Fibroblast of lung (primary cell): ENCODE measurements at regions not wholly inside any gene's neighbourhood (a gene's known extent, or its start where the extent isn't known, plus 50 kb on each side); places are given as distances from the start of the nearest gene placed in this dataset.

Experiments used
- DNase-seq, 2 donors: peaks; one replicate each; pipeline versions ENCODE4 v3.0.0 to v3.0.0-alpha.2; 2010; ENCODE audit warnings: low read depth in 2 of 2
- H2AFZ ChIP-seq: 2 replicates; pipeline ENCODE4 v1.5.1; 2012; ENCODE audit warnings: low read length, control low read depth, inconsistent platforms
- H3K27ac ChIP-seq: 2 replicates; pipeline ENCODE4 v1.5.1; 2011; ENCODE audit warnings: low read length, control low read depth; ENCODE audit not compliant: insufficient read depth
- H3K27me3 ChIP-seq: 2 replicates; pipeline ENCODE4 v1.5.1; 2011; ENCODE audit warnings: mild to moderate bottlenecking, low read length; ENCODE audit not compliant: control insufficient read depth, insufficient read depth
- H3K36me3 ChIP-seq: 2 replicates; pipeline ENCODE4 v1.5.1; 2011; ENCODE audit warnings: low read length; ENCODE audit not compliant: control insufficient read depth, insufficient read depth
- H3K4me1 ChIP-seq: 2 replicates; pipeline ENCODE4 v1.5.1; 2011; ENCODE audit warnings: low read length; ENCODE audit not compliant: control insufficient read depth, insufficient read depth; ENCODE audit errors: extremely low read depth
- H3K4me2 ChIP-seq: 2 replicates; pipeline ENCODE4 v1.5.1; 2011; ENCODE audit warnings: low read length, control low read depth; ENCODE audit not compliant: insufficient read depth; ENCODE audit errors: extremely low read depth
- H3K4me3 ChIP-seq, 4 experiments: fragments of 200-600 bp in 1 of 4; sonication (generic) in 1 of 4; replicated peaks in 1 of 4; 2 replicates each; pipeline ENCODE4 v1.5.1; 2011 to 2016; ENCODE audit warnings: low read length in 4 of 4, low read depth in 3 of 4, mild to moderate bottlenecking in 3 of 4, control low read depth in 2 of 4, inconsistent platforms in 1 of 4, mixed read lengths in 1 of 4; ENCODE audit not compliant: insufficient read depth in 1 of 4; ENCODE audit errors: control extremely low read depth in 1 of 4
- H3K79me2 ChIP-seq: 2 replicates; pipeline ENCODE4 v1.5.1; 2012; ENCODE audit warnings: mild to moderate bottlenecking, low read length, inconsistent platforms; ENCODE audit not compliant: control insufficient read depth, insufficient read depth
- H3K9ac ChIP-seq: 2 replicates; pipeline ENCODE4 v1.5.1; 2011; ENCODE audit warnings: mild to moderate bottlenecking, low read length, control low read depth; ENCODE audit not compliant: insufficient read depth
- H3K9me3 ChIP-seq: 2 replicates; pipeline ENCODE4 v1.5.1; 2012; ENCODE audit warnings: low read depth, low read length; ENCODE audit not compliant: control insufficient read depth, insufficient read depth
- H4K20me1 ChIP-seq: 2 replicates; pipeline ENCODE4 v1.5.1; 2011; ENCODE audit warnings: low read length; ENCODE audit not compliant: control insufficient read depth, insufficient read depth; ENCODE audit errors: extremely low read depth
- CTCF ChIP-seq, 2 donors: IDR thresholded peaks in 1 of 2; conservative IDR thresholded peaks in 1 of 2; 1 replicate in 1 of 2; 2 replicates in 1 of 2; pipeline ENCODE4 v1.5.1; 2011 to 2012; ENCODE audit warnings: low read length in 2 of 2, control low read depth in 1 of 2, inconsistent platforms in 1 of 2, low read depth in 1 of 2, mild to moderate bottlenecking in 1 of 2
- EZH2 ChIP-seq: IDR thresholded peaks from 2 replicates; pipeline ENCODE4 v1.5.1; 2012; ENCODE audit warnings: low read length, control low read depth, mild to moderate bottlenecking; ENCODE audit errors: missing control alignments

GRCh38 chr4:132387060-132387459 is 762.0 kb upstream of the PCDH10 start:
- no peak for DNase-seq
- Histone ChIP-seq H3K4me3 (no peak overlapping the region), H3K4me1 (no peaks in the 10 kb centered on the region), H3K27me3 (no peaks in the 10 kb centered on the region), H3K79me2 (no peaks in the 10 kb centered on the region), H3K9ac (no peak overlapping the region), H3K36me3 (no peaks in the 10 kb centered on the region), H3K27ac (no peak overlapping the region), H4K20me1 (no peaks in the 10 kb centered on the region), H2AFZ (no peak overlapping the region), H3K4me2 (no peak overlapping the region), H3K9me3 (no peaks in the 10 kb centered on the region)
- no peak for TF ChIP-seq EZH2
- TF ChIP-seq CTCF (conservative IDR thresholded peaks at IDR 0.05 in 1 of 2, IDR thresholded peaks at IDR 0.05 in 1 of 2; ENCODE audit: low read depth in 1 of 2, low read length in 2 of 2) = no peak

GRCh38 chr4:132395561-132395960 is 753.5 kb upstream of the PCDH10 start:
- Histone ChIP-seq H3K4me1 (no peaks in the 10 kb centered on the region), H3K27ac (no peak overlapping the region), H2AFZ (no peak overlapping the region), H3K27me3 (no peaks in the 10 kb centered on the region), H3K9ac (no peak overlapping the region), H3K9me3 (no peaks in the 10 kb centered on the region), H4K20me1 (no peaks in the 10 kb centered on the region), H3K79me2 (no peaks in the 10 kb centered on the region), H3K36me3 (no peaks in the 10 kb centered on the region), H3K4me3 (no peak overlapping the region), H3K4me2 (no peak overlapping the region)
- DNase-seq = peak in 1 of 2 donors; percentile 18
- TF ChIP-seq CTCF (conservative IDR thresholded peaks at IDR 0.05 in 1 of 2, IDR thresholded peaks at IDR 0.05 in 1 of 2; ENCODE audit: low read depth in 1 of 2, low read length in 2 of 2) (no peak), EZH2 (no peak)

- Histone ChIP-seq H3K27me3 (no peaks in the 10 kb centered on the region), H3K9me3 (no peaks in the 10 kb centered on the region), H3K4me2 (no peak overlapping the region), H3K36me3 (no peaks in the 10 kb centered on the region), H3K27ac (no peak overlapping the region), H3K79me2 (no peaks in the 10 kb centered on the region), H2AFZ (no peak overlapping the region), H3K9ac (no peak overlapping the region), H4K20me1 (no peaks in the 10 kb centered on the region), H3K4me3 (no peak overlapping the region), H3K4me1 (no peaks in the 10 kb centered on the region)
- peak in 1 of 2 donors; percentile 73 for DNase-seq
- TF ChIP-seq CTCF (conservative IDR thresholded peaks at IDR 0.05 in 1 of 2, IDR thresholded peaks at IDR 0.05 in 1 of 2; ENCODE audit: low read depth in 1 of 2, low read length in 2 of 2) = no peak
- TF ChIP-seq EZH2 = no peak
Measured at GRCh38 chr4:132396636-132397035, 752.5 kb upstream of the PCDH10 start.
